Activated CD8-positive, alpha-beta T cell treated with anti-CD3 and anti-CD28 coated beads for 36 hours (primary cell): ENCODE measurements at regions not wholly inside any gene's neighbourhood (a gene's known extent, or its start where the extent isn't known, plus 50 kb on each side); places are given as distances from the start of the nearest gene placed in this dataset.

Source experiments
- ATAC-seq: fragments of 200-7000 bp; cut with Tn5 transposase; one replicate; pipeline ENCODE4 v1.10.0; 2021; ENCODE audit warnings: mild to moderate bottlenecking, moderate library complexity
- CTCF ChIA-PET: fragments of 350-600 bp; sonication (Branson Sonifier 250); formaldehyde crosslinking; loops from one replicate; lab custom pipeline; 2021; ENCODE audit warnings: antibody characterized with exemption; lab: Charles Lee
- POLR2A ChIA-PET: fragments of 350-600 bp; sonication (Branson Sonifier 250); formaldehyde crosslinking; loops from one replicate; lab custom pipeline; 2021; ENCODE audit warnings: antibody characterized with exemption; lab: Charles Lee
- DNase-seq: peaks from one replicate; pipeline ENCODE4 v3.0.0-alpha.2; 2020
- H3K27ac Mint-ChIP-seq: one replicate; pipeline ENCODE4 v1.8.0; 2021; ENCODE audit warnings: mild to moderate bottlenecking, mixed read lengths
- H3K27me3 Mint-ChIP-seq: one replicate; pipeline ENCODE4 v1.8.0; 2021; ENCODE audit warnings: mixed read lengths
- H3K36me3 Mint-ChIP-seq: one replicate; pipeline ENCODE4 v1.8.0; 2021; ENCODE audit warnings: low read depth, mixed read lengths
- H3K4me1 Mint-ChIP-seq: one replicate; pipeline ENCODE4 v1.8.0; 2021; ENCODE audit warnings: low read depth, mixed read lengths
- H3K4me3 Mint-ChIP-seq: one replicate; pipeline ENCODE4 v1.8.0; 2021; ENCODE audit warnings: mild to moderate bottlenecking, moderate library complexity, mixed read lengths
- H3K9me3 Mint-ChIP-seq: one replicate; pipeline ENCODE4 v1.8.0; 2021; ENCODE audit warnings: mixed read lengths
- intact Hi-C: fragments of 100-400 bp; cut with micrococcal nuclease; formaldehyde crosslinking; loops from one replicate; pipeline ENCODE4 v1.10.0; 2022
- TF ChIP-seq, protein P1 (sequence below): fragments of 200-600 bp; IDR thresholded peaks from one replicate; pipeline ENCODE4 v1.8.0; 2022; ENCODE audit warnings: antibody characterized with exemption, mild to moderate bottlenecking

DNA sequence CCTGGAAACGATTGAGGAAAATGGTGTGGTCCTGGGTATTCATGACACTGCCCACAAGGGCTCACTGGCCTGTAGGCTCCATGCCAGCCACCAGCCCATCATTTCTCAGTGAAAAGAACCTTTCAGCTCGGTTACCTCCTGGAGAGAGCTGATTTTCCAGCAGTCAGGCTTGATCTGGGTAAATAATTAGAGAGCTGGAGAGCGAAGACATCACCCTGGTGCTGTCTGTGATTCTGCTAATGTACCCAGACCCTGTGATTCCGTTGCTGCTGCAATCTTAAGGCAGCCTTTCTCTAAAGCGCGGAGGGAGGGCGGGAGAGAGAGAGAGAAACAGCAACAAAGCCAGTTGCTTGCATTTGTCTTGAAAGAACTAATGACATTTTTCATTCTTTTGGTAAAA, 221.9 kb upstream of the TOPAZ1 start:
- TF ChIP-seq, protein P1, sequence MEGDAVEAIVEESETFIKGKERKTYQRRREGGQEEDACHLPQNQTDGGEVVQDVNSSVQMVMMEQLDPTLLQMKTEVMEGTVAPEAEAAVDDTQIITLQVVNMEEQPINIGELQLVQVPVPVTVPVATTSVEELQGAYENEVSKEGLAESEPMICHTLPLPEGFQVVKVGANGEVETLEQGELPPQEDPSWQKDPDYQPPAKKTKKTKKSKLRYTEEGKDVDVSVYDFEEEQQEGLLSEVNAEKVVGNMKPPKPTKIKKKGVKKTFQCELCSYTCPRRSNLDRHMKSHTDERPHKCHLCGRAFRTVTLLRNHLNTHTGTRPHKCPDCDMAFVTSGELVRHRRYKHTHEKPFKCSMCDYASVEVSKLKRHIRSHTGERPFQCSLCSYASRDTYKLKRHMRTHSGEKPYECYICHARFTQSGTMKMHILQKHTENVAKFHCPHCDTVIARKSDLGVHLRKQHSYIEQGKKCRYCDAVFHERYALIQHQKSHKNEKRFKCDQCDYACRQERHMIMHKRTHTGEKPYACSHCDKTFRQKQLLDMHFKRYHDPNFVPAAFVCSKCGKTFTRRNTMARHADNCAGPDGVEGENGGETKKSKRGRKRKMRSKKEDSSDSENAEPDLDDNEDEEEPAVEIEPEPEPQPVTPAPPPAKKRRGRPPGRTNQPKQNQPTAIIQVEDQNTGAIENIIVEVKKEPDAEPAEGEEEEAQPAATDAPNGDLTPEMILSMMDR: no peak
- POLR2A ChIA-PET: interaction anchor here (0.8 to 1.1 kb wide), 2 partner anchors 14 to 48 kb away, joined by 3 to 4 read pairs; no protein-coding TSS in a partner anchor
- ATAC-seq: no peak
- no peak overlapping the region for H3K4me3 Mint-ChIP-seq
- no peaks in the 10 kb centered on the region for H3K36me3 Mint-ChIP-seq
- peaks cover 26% of the 10 kb centered on the region for H3K27me3 Mint-ChIP-seq
- H3K27ac Mint-ChIP-seq: no peak overlapping the region
- H3K9me3 Mint-ChIP-seq: no peaks in the 10 kb centered on the region
- CTCF ChIA-PET: interaction anchor here (0.8 kb wide), 1 partner anchor 179 kb away, joined by 3 read pairs; no protein-coding TSS in a partner anchor
- intact Hi-C loops: no loop called here
- no peak for DNase-seq
- peaks cover 4% of the 10 kb centered on the region for H3K4me1 Mint-ChIP-seq

DNA sequence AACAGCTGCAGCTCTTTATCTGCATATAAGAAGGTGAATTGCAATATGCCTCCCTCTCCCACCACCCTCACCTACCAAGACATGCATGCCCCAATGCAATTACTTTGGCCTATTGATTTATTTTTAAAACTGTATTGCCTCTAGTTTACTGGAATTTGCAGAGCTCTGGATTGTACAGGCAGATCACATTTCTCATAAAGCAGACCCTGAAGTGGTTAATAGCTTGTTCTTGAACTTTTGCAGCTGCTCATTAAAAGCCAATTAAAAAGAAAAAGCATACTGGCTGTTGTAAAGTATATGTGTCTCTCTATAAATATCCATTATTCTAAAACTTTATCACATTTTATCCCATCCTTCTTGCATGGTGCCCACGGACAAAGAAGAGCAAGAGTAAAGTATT, 221.5 kb upstream of the TOPAZ1 start:
- peaks cover 4% of the 10 kb centered on the region for H3K4me1 Mint-ChIP-seq
- no peak overlapping the region for H3K4me3 Mint-ChIP-seq
- intact Hi-C loops: no loop called here
- peaks cover 30% of the 10 kb centered on the region for H3K27me3 Mint-ChIP-seq
- DNase-seq (no peak), ATAC-seq (no peak)
- CTCF ChIA-PET: no interaction called here
- H3K36me3 Mint-ChIP-seq: no peaks in the 10 kb centered on the region
- TF ChIP-seq, protein P1: no peak
- H3K9me3 Mint-ChIP-seq: no peaks in the 10 kb centered on the region
- POLR2A ChIA-PET: interaction anchor here (1.1 kb wide), 1 partner anchor 14 kb away, joined by 3 read pairs; no protein-coding TSS in a partner anchor
- H3K27ac Mint-ChIP-seq: no peak overlapping the region

GRCh38 chr3:44021651-44022594, 219.8 kb upstream of the TOPAZ1 start:
- ChIA-PET POLR2A (no interaction called here), CTCF (no interaction called here)
- DNase-seq (no peak), ATAC-seq (no peak)
- intact Hi-C loops: no loop called here
- Mint-ChIP-seq H3K36me3 (no peaks in the 10 kb centered on the region), H3K4me1 (peaks cover 4% of the 10 kb centered on the region), H3K4me3 (no peak overlapping the region), H3K27me3 (peaks cover 30% of the 10 kb centered on the region), H3K27ac (no peak overlapping the region), H3K9me3 (no peaks in the 10 kb centered on the region)
- TF ChIP-seq, protein P1: no peak

DNA sequence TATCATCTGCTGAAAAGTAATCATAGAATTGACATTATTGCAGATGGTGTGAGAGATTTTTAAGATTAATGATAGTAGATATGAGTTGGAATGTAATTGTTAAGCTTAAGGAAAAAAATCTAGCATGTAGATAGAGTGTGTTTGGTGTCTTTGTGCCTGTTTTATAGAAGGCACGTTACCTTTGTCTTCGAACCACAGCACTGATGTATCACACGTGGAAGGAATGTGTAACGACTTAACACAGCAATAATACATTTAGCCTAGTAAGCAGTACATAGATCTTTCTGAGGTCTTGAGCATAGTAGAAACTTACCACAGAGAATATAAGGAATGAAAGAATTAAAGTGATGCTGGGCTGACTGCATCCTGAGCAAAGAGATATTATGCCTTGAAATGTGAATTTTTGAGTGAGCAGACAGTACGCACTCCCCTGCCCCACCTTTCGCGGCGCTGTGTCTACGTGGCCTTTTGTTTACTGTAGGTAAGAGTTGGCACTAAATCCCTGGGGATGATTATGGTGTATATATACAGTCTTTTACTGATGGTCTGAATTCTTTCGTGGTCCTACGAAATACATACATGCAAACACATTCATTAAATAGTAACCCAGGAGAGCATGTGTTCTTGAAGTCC, 217.6 kb upstream of the TOPAZ1 start:
- ATAC-seq (no peak), DNase-seq (no peak)
- peaks cover 4% of the 10 kb centered on the region for H3K4me1 Mint-ChIP-seq
- H3K27ac Mint-ChIP-seq: no peak overlapping the region
- no peaks in the 10 kb centered on the region for H3K36me3 Mint-ChIP-seq
- POLR2A ChIA-PET: no interaction called here
- H3K9me3 Mint-ChIP-seq: no peaks in the 10 kb centered on the region
- TF ChIP-seq, protein P1: no peak
- CTCF ChIA-PET: no interaction called here
- H3K27me3 Mint-ChIP-seq: peaks cover 38% of the 10 kb centered on the region
- H3K4me3 Mint-ChIP-seq: no peak overlapping the region
- intact Hi-C loops: no loop called here
